ENCODE measurements at regions not wholly inside any gene's neighbourhood (a gene's known extent, or its start where the extent isn't known, plus 50 kb on each side); places are given as distances from the start of the nearest gene placed in this dataset.

GRCh38 chr1:29698626-29699025 is 462.3 kb downstream of the PTPRU start:
- DNase-seq, result no peak
- 84% methylated on average over 4 of the region's 12 CpGs for WGBS (ENCODE audit: insufficient coverage)
- Histone ChIP-seq H3K4me3 (ENCODE audit: low read length) (no peak overlapping the region), H3K27ac (ENCODE audit: low read length) (no peak overlapping the region), H3K36me3 (ENCODE audit: control insufficient read depth, insufficient read depth, low read length) (no peaks in the 10 kb centered on the region), H3K4me1 (ENCODE audit: control insufficient read depth, insufficient read depth, low read length) (peaks cover 9% of the 10 kb centered on the region), H3K9me3 (replicated peaks; ENCODE audit: control insufficient read depth, low read depth, low read length) (no peaks in the 10 kb centered on the region), H3K27me3 (ENCODE audit: control insufficient read depth, insufficient read depth, low read length) (no peaks in the 10 kb centered on the region)

- no peaks in the 10 kb centered on the region for H3K36me3 ChIP-seq (ENCODE audit: control insufficient read depth, insufficient read depth, low read length)
- 23% methylated on average over 6 of the region's 7 CpGs for WGBS (ENCODE audit: insufficient coverage)
- no peak overlapping the region for H3K27ac ChIP-seq (ENCODE audit: low read length)
- no peaks in the 10 kb centered on the region for H3K9me3 ChIP-seq (replicated peaks; ENCODE audit: control insufficient read depth, low read depth, low read length)
- H3K27me3 ChIP-seq (ENCODE audit: control insufficient read depth, insufficient read depth, low read length), result no peaks in the 10 kb centered on the region
- peak; percentile 60 for DNase-seq
- no peak overlapping the region for H3K4me3 ChIP-seq (ENCODE audit: low read length)
- peaks cover 9% of the 10 kb centered on the region for H3K4me1 ChIP-seq (ENCODE audit: control insufficient read depth, insufficient read depth, low read length)
These were observed 461.7 kb downstream of the PTPRU start for GRCh38 chr1:29698033-29698432.

- H3K4me1 ChIP-seq (ENCODE audit: control insufficient read depth, insufficient read depth, low read length), result peaks cover 9% of the 10 kb centered on the region
- H3K36me3 ChIP-seq (ENCODE audit: control insufficient read depth, insufficient read depth, low read length), result no peaks in the 10 kb centered on the region
- 78% methylated on average over 10 of the region's 10 CpGs for WGBS (ENCODE audit: insufficient coverage)
- no peaks in the 10 kb centered on the region for H3K9me3 ChIP-seq (replicated peaks; ENCODE audit: control insufficient read depth, low read depth, low read length)
- H3K4me3 ChIP-seq (ENCODE audit: low read length), result no peak overlapping the region
- H3K27me3 ChIP-seq (ENCODE audit: control insufficient read depth, insufficient read depth, low read length), result no peaks in the 10 kb centered on the region
- DNase-seq, result no peak
- no peak overlapping the region for H3K27ac ChIP-seq (ENCODE audit: low read length)
These were observed 461.1 kb downstream of the PTPRU start for GRCh38 chr1:29697391-29697780.

DNA sequence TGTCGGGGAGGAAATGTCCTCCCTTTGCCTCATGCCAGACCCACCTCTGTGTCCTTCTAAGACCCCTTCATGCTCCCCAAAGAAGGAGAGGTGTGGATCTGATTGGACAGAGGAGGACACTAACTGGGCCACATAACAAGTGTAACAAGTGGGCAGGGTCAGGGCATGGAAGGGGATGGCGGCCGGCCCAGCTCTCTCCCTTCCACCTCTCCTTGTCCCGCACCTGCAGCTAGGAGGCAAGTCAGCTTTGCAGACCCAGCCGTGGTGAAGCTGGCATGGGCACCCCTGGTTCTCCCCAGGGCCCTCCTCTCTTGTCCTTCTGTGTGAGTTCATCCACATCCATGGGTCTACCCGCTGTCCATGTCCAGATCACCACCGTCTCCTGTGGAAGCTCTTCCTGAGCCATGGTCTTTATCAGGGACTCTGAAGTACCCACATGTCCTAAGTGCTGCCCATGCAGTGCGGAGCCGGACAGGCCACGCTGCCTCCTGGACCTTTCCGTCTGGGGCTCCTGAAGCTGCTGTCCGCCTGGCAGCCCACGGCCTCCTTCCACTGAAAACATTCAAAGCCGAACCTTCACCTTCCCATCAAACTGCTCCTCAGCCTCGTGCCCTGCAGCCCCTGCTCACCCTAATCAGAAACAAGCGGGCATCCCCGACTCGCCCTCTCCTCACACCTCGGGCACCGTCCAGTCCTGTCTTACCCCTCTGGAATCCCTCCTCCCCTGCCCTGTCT is 460.5 kb downstream of the PTPRU start:
- DNase-seq, result no peak
- no peaks in the 10 kb centered on the region for H3K9me3 ChIP-seq (replicated peaks; ENCODE audit: control insufficient read depth, low read depth, low read length)
- H3K4me3 ChIP-seq (ENCODE audit: low read length), result no peak overlapping the region
- H3K27ac ChIP-seq (ENCODE audit: low read length), result no peak overlapping the region
- WGBS (ENCODE audit: insufficient coverage), result 85% methylated on average over 17 of the region's 20 CpGs
- H3K27me3 ChIP-seq (ENCODE audit: control insufficient read depth, insufficient read depth, low read length), result no peaks in the 10 kb centered on the region
- peaks cover 9% of the 10 kb centered on the region for H3K4me1 ChIP-seq (ENCODE audit: control insufficient read depth, insufficient read depth, low read length)
- H3K36me3 ChIP-seq (ENCODE audit: control insufficient read depth, insufficient read depth, low read length), result no peaks in the 10 kb centered on the region

- no peaks in the 10 kb centered on the region for H3K9me3 ChIP-seq (replicated peaks; ENCODE audit: control insufficient read depth, low read depth, low read length)
- no peak overlapping the region for H3K4me3 ChIP-seq (ENCODE audit: low read length)
- peaks cover 4% of the 10 kb centered on the region for H3K27me3 ChIP-seq (ENCODE audit: control insufficient read depth, insufficient read depth, low read length)
- peaks cover 9% of the 10 kb centered on the region for H3K4me1 ChIP-seq (ENCODE audit: control insufficient read depth, insufficient read depth, low read length)
- H3K36me3 ChIP-seq (ENCODE audit: control insufficient read depth, insufficient read depth, low read length), result no peaks in the 10 kb centered on the region
- DNase-seq, result no peak
- 67% methylated on average over 1 of the region's 5 CpGs for WGBS (ENCODE audit: insufficient coverage)
- H3K27ac ChIP-seq (ENCODE audit: low read length), result no peak overlapping the region
These were observed 459.5 kb downstream of the PTPRU start for GRCh38 chr1:29695803-29696202.

DNA sequence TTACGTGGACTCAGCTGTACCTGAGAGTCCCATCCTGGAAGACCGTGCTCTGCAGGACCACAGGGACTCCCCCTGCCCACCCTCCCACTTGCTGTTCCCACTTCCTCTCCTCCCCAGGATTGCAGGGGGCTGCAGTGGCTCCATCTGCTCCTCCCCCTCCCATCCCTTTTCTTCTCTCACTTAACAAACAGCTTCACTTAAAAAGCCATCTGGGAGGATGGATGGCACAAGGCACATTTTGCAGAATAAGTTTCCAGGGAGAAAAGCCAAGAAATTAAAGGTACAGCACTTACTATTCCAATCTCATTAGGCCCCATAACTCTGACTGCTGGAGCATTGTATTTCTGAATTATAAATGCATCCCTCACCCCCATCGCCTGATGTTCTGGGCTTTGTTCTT is 458.7 kb downstream of the PTPRU start:
- H3K4me1 ChIP-seq (ENCODE audit: control insufficient read depth, insufficient read depth, low read length), result peaks cover 9% of the 10 kb centered on the region
- H3K36me3 ChIP-seq (ENCODE audit: control insufficient read depth, insufficient read depth, low read length), result no peaks in the 10 kb centered on the region
- WGBS (ENCODE audit: insufficient coverage), result 56% methylated on average over 3 of the region's 3 CpGs
- H3K27ac ChIP-seq (ENCODE audit: low read length), result no peak overlapping the region
- H3K27me3 ChIP-seq (ENCODE audit: control insufficient read depth, insufficient read depth, low read length), result peaks cover 10% of the 10 kb centered on the region
- no peak for DNase-seq
- H3K4me3 ChIP-seq (ENCODE audit: low read length), result no peak overlapping the region
- H3K9me3 ChIP-seq (replicated peaks; ENCODE audit: control insufficient read depth, low read depth, low read length), result no peaks in the 10 kb centered on the region

DNA sequence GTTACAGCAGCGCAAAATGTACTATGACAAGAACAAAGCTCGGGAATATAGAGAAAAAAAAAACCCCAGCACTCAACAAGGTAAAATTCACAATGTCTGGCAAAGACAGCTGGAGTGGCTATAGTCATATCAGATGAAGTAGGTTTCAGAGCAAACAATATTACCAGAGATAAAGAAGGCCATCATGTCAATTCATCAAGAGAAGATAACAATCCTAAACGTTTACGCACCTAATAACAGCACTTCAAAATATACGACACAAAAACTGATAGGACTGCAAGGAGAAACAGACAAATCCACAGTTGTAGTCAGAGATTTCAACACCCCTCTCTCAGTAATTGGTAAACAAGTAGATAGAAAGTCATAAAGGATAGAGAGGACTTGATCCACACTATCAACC is 455.2 kb downstream of the PTPRU start:
- Histone ChIP-seq H3K27ac (ENCODE audit: low read length) (no peak overlapping the region), H3K9me3 (replicated peaks; ENCODE audit: control insufficient read depth, low read depth, low read length) (no peaks in the 10 kb centered on the region), H3K4me3 (ENCODE audit: low read length) (no peak overlapping the region), H3K27me3 (ENCODE audit: control insufficient read depth, insufficient read depth, low read length) (peaks cover 18% of the 10 kb centered on the region), H3K36me3 (ENCODE audit: control insufficient read depth, insufficient read depth, low read length) (no peaks in the 10 kb centered on the region), H3K4me1 (ENCODE audit: control insufficient read depth, insufficient read depth, low read length) (peaks cover 9% of the 10 kb centered on the region)
- no peak for DNase-seq
- no CpG with 5 or more reads among the region's 5 CpGs for WGBS (ENCODE audit: insufficient coverage)

DNA sequence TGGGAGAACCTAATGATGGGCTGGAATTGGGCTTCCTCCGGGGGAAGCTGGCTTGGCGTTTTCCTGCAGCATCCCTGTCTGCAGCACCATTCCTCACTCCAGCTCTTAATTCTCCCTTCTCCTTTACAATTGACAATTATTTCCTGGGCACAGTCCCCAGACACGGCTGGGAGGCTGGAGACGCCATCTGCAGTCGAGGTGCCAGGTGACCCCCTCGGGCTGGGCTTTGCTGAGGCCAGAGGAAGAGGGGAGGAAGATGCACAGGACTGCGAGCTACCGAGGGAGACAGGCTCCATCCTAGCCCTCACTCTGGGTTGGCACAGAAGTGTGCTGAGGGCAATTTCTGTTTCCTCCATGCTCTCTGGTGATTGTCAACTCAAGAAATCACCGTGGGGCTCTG is 453.8 kb downstream of the PTPRU start:
- H3K27ac ChIP-seq (ENCODE audit: low read length), result no peak overlapping the region
- H3K36me3 ChIP-seq (ENCODE audit: control insufficient read depth, insufficient read depth, low read length), result no peaks in the 10 kb centered on the region
- DNase-seq, result no peak
- peaks cover 21% of the 10 kb centered on the region for H3K27me3 ChIP-seq (ENCODE audit: control insufficient read depth, insufficient read depth, low read length)
- peaks cover 11% of the 10 kb centered on the region for H3K4me1 ChIP-seq (ENCODE audit: control insufficient read depth, insufficient read depth, low read length)
- no peak overlapping the region for H3K4me3 ChIP-seq (ENCODE audit: low read length)
- WGBS (ENCODE audit: insufficient coverage), result 58% methylated on average over 5 of the region's 9 CpGs
- H3K9me3 ChIP-seq (replicated peaks; ENCODE audit: control insufficient read depth, low read depth, low read length), result no peaks in the 10 kb centered on the region

DNA sequence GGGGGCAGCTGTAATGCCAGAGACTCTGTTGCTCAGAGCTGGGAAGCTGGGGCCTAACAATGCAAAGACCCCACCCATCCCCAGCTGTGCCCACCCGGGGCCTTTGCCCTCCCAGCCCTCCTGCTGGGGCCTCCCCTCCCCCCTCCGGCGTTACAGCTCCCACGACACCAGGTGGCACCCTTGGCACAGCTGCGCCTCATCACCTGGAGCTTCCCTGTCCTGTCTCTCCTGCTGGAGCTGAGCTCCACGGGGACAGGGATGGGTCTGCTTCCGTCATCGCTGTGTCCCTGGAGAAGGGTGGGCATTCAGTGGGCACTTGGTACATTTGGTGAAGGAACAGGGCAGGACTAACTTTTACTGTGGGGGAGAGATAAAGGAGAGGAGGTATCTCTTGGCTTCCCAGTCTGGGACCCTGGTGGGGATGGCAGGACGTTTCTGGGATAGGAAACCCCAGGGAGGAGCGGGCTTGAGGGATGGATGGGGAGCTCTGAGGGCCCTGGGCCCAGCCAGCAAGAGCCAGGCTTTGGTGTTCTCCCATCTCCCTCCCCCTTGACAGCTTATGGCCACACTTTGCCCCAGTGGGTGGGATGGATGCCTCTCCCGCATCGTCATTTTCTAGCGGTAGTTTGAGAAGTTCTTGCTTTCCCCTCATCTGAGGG is 453.2 kb downstream of the PTPRU start:
- H3K4me1 ChIP-seq (ENCODE audit: control insufficient read depth, insufficient read depth, low read length), result peaks cover 11% of the 10 kb centered on the region
- DNase-seq, result no peak
- 58% methylated on average over 8 of the region's 13 CpGs for WGBS (ENCODE audit: insufficient coverage)
- no peaks in the 10 kb centered on the region for H3K9me3 ChIP-seq (replicated peaks; ENCODE audit: control insufficient read depth, low read depth, low read length)
- no peak overlapping the region for H3K4me3 ChIP-seq (ENCODE audit: low read length)
- H3K36me3 ChIP-seq (ENCODE audit: control insufficient read depth, insufficient read depth, low read length), result no peaks in the 10 kb centered on the region
- peaks cover 21% of the 10 kb centered on the region for H3K27me3 ChIP-seq (ENCODE audit: control insufficient read depth, insufficient read depth, low read length)
- H3K27ac ChIP-seq (ENCODE audit: low read length), result no peak overlapping the region

- Histone ChIP-seq H3K36me3 (ENCODE audit: control insufficient read depth, insufficient read depth, low read length) (no peaks in the 10 kb centered on the region), H3K4me1 (ENCODE audit: control insufficient read depth, insufficient read depth, low read length) (peaks cover 11% of the 10 kb centered on the region), H3K27me3 (ENCODE audit: control insufficient read depth, insufficient read depth, low read length) (peaks cover 23% of the 10 kb centered on the region), H3K27ac (ENCODE audit: low read length) (no peak overlapping the region), H3K4me3 (ENCODE audit: low read length) (no peak overlapping the region), H3K9me3 (replicated peaks; ENCODE audit: control insufficient read depth, low read depth, low read length) (no peaks in the 10 kb centered on the region)
- peak; percentile 20 for DNase-seq
- 44% methylated on average over 10 of the region's 14 CpGs for WGBS (ENCODE audit: insufficient coverage)
These were observed 452.4 kb downstream of the PTPRU start for GRCh38 chr1:29688471-29689365.
